Amniotic epithelial cell (primary cell): ENCODE measurements at regions not wholly inside any gene's neighbourhood (a gene's known extent, or its start where the extent isn't known, plus 50 kb on each side); places are given as distances from the start of the nearest gene placed in this dataset.
A peak's percentile ranks its signal among the peaks of the same experiment; 100 is the strongest.
"Not testable (repeated sequence)": the region's sequence is repeated elsewhere in the genome, so short reads cannot be mapped to it uniquely, and the experiment has no call there.

Source experiments
- DNase-seq: peaks from one replicate; pipeline ENCODE4 v3.0.0-alpha.2; 2010; ENCODE audit warnings: low read depth

DNA sequence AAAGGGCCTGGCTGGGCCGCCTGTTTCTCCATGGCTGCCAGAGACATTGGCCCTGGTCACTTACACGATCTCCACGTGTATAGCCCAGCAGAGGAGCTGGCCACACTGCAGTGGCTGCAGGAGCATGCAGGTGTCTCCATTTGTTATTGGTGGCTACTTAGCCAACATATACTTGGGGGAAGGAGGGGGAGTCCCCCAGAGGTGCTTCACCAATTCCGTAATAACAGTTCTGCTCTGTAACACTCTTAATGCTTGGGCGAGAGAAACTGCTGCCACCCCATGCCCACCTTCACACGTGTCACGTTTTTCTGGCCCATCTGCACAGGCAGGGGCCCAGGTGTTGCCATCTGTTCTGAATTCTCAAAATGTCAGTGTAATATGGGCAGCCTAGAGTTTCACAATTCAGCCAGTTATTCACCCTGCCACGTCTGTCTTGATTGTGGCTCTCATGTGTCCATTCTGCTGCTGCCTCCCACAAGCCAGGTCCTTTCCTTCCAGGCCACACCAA is 353.5 kb downstream of the BCL2L11 start:
- not testable (repeated sequence) for DNase-seq

DNA sequence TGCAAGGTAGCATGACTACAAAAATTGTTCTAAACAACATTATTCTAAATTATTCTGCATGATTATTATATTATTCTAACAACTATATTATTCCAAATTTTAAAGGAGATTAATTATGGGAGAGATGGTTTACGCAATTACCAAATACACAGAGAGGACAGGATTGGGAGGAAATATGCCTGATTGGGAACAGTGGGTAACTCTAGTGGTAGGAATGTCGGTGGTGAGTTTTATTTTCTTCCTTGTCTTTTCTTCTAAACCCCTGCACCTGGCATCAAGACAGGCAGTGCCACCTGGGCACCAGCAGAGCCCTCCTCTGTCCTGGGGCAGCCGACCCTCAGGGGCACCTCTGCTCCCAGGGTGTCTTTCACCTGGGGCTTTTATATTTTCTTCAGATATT is 357.6 kb downstream of the BCL2L11 start:
- DNase-seq = not testable (repeated sequence)

DNA sequence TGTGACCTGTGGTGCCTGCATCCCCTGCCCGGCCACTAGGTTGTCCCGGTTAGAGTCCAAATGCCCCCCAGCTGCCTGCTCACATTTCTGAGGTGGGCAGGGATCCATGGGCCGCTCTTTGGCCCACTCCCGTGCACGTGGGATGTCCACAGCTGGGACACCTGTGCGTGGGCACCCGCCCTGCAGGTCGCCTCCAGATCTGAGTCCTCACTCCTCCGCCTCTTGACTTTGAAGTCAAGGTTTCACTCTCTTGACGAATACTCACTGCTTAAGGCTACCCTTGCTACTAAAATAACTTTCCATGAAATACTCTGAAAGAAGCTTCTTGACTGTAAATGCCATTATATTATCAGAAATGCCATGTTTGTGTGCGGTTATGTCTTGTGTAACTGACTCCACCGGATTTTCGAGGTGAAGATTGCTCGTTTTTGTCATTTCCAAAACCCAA is 358.2 kb downstream of the BCL2L11 start:
- DNase-seq = peak; percentile 46

GRCh38 chr2:111480016-111480625 is 359.4 kb downstream of the BCL2L11 start:
- DNase-seq = peak; percentile 49

- DNase-seq = peak; percentile 10
Observed at GRCh38 chr2:111480633-111481032, 359.9 kb downstream of the BCL2L11 start.

GRCh38 chr2:111481219-111481618 is 360.5 kb downstream of the BCL2L11 start:
- DNase-seq = not testable (repeated sequence)

- DNase-seq = not testable (repeated sequence)
Observed at GRCh38 chr2:111482987-111483679, 362.4 kb downstream of the BCL2L11 start.

DNA sequence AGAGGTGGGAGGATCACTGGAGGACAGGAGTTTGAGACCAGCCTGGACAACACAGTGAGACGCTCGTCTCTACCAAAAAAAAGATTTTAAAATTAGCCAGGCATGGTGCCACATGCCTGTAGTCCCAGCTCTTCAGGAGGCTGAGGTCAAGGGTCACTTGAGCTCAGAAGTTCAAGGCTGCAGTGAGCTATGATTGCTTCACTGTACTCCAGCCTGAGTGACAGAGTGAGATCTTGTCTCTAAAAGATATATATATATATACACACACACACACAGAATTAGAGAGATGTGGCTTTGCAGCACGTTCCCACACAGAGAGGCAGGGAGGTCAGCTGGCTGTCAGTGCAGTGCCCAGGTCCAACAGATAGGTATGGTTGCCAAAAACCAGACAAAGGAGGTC is 363.4 kb downstream of the BCL2L11 start:
- not testable (repeated sequence) for DNase-seq

DNA sequence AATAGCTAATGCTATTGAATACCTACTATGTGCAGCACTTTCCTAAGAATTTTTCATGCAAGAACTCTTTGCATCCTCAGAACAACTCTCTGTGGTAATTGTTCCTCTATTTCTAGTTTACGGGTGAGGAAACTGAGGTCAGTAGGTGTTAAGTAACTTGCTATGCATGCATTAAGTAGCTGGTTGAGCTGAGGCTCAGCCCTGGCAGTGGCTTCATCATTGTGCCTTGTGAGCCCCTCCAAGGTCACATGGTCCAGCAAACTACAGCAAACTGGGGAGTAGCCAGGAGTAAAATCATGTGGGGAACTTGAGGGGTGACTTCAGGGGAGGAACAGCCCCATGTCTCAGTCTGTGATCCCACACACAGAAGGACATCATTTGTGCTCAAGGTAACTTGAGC is 365.2 kb downstream of the BCL2L11 start:
- DNase-seq = not testable (repeated sequence)

GRCh38 chr2:111488451-111488850 is 367.7 kb downstream of the BCL2L11 start:
- not testable (repeated sequence) for DNase-seq

DNA sequence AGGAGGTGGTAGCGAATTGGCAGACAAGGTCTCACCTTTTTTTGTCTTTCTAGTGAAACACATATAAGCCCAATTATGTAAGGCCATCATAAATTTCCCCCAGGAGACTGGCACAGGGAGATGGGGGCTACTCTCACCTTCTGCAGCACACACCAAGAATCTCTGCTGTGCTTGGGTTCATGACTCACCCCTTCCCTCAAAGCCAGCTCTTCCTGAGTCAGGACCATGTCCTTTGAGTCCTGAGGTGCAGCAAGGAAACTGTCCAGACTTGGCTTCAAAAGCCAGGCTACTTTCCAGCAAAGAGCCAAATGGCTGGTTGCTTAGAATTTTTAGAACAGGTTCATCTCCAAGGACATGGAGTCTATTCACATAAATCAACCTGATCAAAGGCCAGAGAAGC is 368.7 kb downstream of the BCL2L11 start:
- DNase-seq = not testable (repeated sequence)

GRCh38 chr2:111491181-111491580 is 370.5 kb downstream of the BCL2L11 start:
- DNase-seq = not testable (repeated sequence)

DNA sequence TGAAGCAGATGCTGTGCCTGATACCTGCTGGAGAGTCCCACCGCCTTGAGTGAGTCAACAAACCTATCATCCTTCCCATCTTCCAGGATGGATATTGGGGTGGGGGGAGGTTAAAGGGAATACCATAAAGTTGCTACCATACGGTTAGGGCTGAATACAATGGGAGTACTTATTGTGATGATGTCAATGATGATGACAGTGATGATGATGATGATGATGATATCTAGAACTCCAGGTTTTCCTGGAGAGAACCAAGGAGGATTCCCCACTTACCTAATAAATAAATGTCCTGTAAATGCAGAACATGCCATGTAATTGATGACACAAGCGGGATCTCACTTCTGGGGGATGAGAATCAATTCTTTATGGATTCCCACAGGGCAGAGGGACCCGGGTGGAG is 370.9 kb downstream of the BCL2L11 start:
- not testable (repeated sequence) for DNase-seq

DNA sequence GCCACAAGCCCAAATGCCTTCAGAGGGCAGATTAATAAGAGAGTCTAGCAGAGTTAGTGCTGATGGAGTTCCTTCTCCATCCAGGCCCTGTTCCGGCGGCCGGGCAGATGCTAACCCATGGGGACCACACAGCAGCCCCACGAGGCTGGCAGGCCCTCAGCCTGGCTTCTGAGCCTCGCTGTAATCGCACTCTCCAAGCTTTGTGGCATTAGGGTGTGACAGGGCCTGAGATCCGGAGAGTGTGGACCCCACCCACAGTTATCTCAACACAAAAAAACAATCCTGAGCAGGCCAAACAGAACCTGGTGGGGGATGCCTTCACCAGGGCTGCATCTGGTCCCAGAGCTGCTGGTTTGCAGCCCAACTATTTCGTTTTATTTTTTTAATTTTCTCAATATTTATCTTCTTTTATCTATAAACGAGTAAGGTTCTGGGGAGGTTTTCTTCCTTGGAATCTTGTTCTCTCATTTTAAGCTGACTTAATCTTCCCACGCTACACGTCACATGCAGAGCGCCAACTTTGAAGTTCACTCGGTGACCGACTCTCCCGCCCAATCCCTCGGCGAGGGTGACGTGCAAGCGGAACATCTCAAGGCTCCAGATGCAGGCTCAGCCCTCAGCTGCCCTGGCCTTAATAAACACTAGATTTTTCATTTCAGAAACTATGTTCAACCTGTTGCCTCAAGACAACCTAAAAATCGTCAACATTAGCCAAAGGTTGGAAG is 372.4 kb downstream of the BCL2L11 start:
- not testable (repeated sequence) for DNase-seq

- DNase-seq = not testable (repeated sequence)
Observed at GRCh38 chr2:111493720-111494078, 373.0 kb downstream of the BCL2L11 start.

GRCh38 chr2:111494288-111494980 is 373.7 kb downstream of the BCL2L11 start:
- DNase-seq = not testable (repeated sequence)

DNA sequence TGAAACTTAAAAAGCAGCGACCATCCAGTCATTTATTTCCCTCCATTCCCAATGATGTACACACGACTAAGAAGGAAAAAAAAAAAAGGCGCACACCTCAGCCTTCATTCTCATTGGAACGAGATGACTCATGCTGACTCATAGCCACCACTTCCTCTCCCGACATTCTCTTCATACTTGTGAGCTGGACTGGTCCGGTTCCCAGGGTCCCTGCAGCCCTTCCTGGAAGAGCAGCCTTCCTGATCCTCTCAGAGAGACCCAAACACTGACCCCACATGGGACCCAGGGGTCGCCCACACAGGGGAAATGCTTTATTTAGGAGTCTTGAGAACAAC is 374.2 kb downstream of the BCL2L11 start:
- DNase-seq = not testable (repeated sequence)

GRCh38 chr2:111495636-111496035 is 374.9 kb downstream of the BCL2L11 start:
- DNase-seq = peak; percentile 60

GRCh38 chr2:111496176-111496575 is 375.5 kb downstream of the BCL2L11 start:
- DNase-seq = peak; percentile 11

- not testable (repeated sequence) for DNase-seq
Observed at GRCh38 chr2:111496860-111497259, 376.1 kb downstream of the BCL2L11 start.

GRCh38 chr2:111497270-111497669 is 376.6 kb downstream of the BCL2L11 start:
- peak; percentile 40 for DNase-seq

DNA sequence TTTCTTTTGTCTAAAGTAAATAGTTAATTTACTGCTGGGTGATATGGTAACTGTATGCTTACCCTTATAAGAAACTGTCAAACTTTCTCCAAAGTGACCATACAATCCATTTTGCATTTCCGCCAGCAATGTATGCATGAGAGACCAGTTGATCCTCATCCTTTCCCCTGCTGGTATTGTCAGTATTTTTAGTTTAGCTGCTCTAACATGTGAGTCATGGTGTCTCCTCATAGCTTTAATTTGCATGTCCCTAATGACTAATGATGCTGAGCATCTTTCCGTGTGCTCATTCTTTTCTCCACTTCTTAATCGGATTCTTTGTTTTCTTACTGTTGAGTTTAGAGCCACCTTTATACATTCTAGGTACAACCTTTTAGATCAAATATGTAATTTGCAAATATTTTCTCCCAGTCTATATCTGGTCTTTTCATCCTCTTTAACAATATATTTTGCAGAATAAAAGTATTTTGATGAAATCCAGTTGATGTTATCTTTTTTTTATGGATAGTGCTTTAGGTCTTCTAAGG is 379.9 kb downstream of the BCL2L11 start:
- not testable (repeated sequence) for DNase-seq
